ENCODE measurements at regions not wholly inside any gene's neighbourhood (a gene's known extent, or its start where the extent isn't known, plus 50 kb on each side); places are given as distances from the start of the nearest gene placed in this dataset.
A peak's percentile ranks its signal among the peaks of the same experiment; 100 is the strongest.

DNA sequence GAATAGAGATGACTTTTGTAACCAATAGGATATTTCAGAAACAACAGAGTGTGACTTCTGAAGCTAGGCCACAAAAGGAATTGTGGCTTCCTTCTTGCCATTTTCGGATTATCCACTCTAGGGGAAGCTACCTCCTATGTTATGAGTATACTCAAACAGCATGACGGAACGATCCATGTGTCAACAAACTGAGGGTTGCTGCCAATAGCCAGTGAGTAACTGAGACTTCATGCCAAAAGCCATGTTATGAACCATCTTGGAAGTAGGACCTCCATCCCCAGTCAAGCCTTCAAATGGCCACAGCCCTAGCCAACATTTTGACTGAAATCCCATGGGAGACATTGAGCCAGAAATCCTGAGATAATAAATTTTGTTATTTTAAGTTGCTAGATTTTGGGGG, 69.0 kb upstream of the IL6 start:
- Histone ChIP-seq H3K27me3 (ENCODE audit: insufficient read depth, low read length) (no peaks in the 10 kb centered on the region), H2BK5ac (ENCODE audit: low read depth, low read length, poor library complexity) (no peak overlapping the region), H2AK5ac (ENCODE audit: low read length) (no peak overlapping the region), H3K79me1 (ENCODE audit: low read length) (no peaks in the 10 kb centered on the region), H3K36me3 (ENCODE audit: control insufficient read depth in 1 of 2, insufficient read depth in 2 of 2, low read length in 2 of 2) (no peaks in the 10 kb centered on the region), H2BK12ac (ENCODE audit: low read length) (no peak overlapping the region), H3K4me1 (ENCODE audit: control insufficient read depth in 1 of 2, insufficient read depth in 2 of 2, low read length in 2 of 2) (no peaks in the 10 kb centered on the region), H3K79me2 (ENCODE audit: control insufficient read depth, insufficient read depth, low read length, poor library complexity) (no peaks in the 10 kb centered on the region), H4K91ac (ENCODE audit: low read depth, low read length) (no peak overlapping the region), H4K12ac (ENCODE audit: low read depth, low read length) (no peak overlapping the region), H3K9ac (ENCODE audit: low read length) (no peak overlapping the region), H3K14ac (ENCODE audit: low read length) (no peak overlapping the region), H2AFZ (ENCODE audit: insufficient read depth, low read length, poor library complexity) (no peak overlapping the region), H3K9me3 (ENCODE audit: insufficient read depth, low read depth, low read length) (no peaks in the 10 kb centered on the region), H2BK120ac (ENCODE audit: insufficient read depth, low read length, poor library complexity) (no peak overlapping the region), H3K18ac (ENCODE audit: low read length) (no peak overlapping the region), H4K8ac (ENCODE audit: low read depth, low read length) (no peak overlapping the region), H3K4me3 (ENCODE audit: low read depth, low read length) (no peak overlapping the region), H3K4ac (ENCODE audit: low read depth, low read length) (no peak overlapping the region), H3K27ac (ENCODE audit: low read depth, low read length) (no peak overlapping the region), H3K23ac (ENCODE audit: low read length) (no peak overlapping the region), H3K4me2 (ENCODE audit: low read length) (no peak overlapping the region)
- DNase-seq, result no peak
- no CpG with 5 or more reads among the region's 3 CpGs for WGBS (ENCODE audit: extremely low coverage, insufficient coverage, insufficient read length)

- DNase-seq, result no peak
- H4K8ac ChIP-seq (ENCODE audit: low read depth, low read length), result no peak overlapping the region
- no peaks in the 10 kb centered on the region for H3K36me3 ChIP-seq (ENCODE audit: control insufficient read depth in 1 of 2, insufficient read depth in 2 of 2, low read length in 2 of 2)
- no peak overlapping the region for H2AFZ ChIP-seq (ENCODE audit: insufficient read depth, low read length, poor library complexity)
- no peaks in the 10 kb centered on the region for H3K79me1 ChIP-seq (ENCODE audit: low read length)
- no CpG with 5 or more reads among the region's 1 CpG for WGBS (ENCODE audit: extremely low coverage, insufficient coverage, insufficient read length)
- no peak overlapping the region for H4K91ac ChIP-seq (ENCODE audit: low read depth, low read length)
- H2BK120ac ChIP-seq (ENCODE audit: insufficient read depth, low read length, poor library complexity), result no peak overlapping the region
- H3K14ac ChIP-seq (ENCODE audit: low read length), result no peak overlapping the region
- H3K23ac ChIP-seq (ENCODE audit: low read length), result no peak overlapping the region
- H3K4ac ChIP-seq (ENCODE audit: low read depth, low read length), result no peak overlapping the region
- H3K4me2 ChIP-seq (ENCODE audit: low read length), result no peak overlapping the region
- H3K27me3 ChIP-seq (ENCODE audit: insufficient read depth, low read length), result no peaks in the 10 kb centered on the region
- no peak overlapping the region for H3K18ac ChIP-seq (ENCODE audit: low read length)
- no peak overlapping the region for H3K27ac ChIP-seq (ENCODE audit: low read depth, low read length)
- H2BK12ac ChIP-seq (ENCODE audit: low read length), result no peak overlapping the region
- H3K79me2 ChIP-seq (ENCODE audit: control insufficient read depth, insufficient read depth, low read length, poor library complexity), result no peaks in the 10 kb centered on the region
- no peaks in the 10 kb centered on the region for H3K9me3 ChIP-seq (ENCODE audit: insufficient read depth, low read depth, low read length)
- H3K4me1 ChIP-seq (ENCODE audit: control insufficient read depth in 1 of 2, insufficient read depth in 2 of 2, low read length in 2 of 2), result no peaks in the 10 kb centered on the region
- no peak overlapping the region for H3K9ac ChIP-seq (ENCODE audit: low read length)
- H4K12ac ChIP-seq (ENCODE audit: low read depth, low read length), result no peak overlapping the region
- no peak overlapping the region for H3K4me3 ChIP-seq (ENCODE audit: low read depth, low read length)
- H2BK5ac ChIP-seq (ENCODE audit: low read depth, low read length, poor library complexity), result no peak overlapping the region
- H2AK5ac ChIP-seq (ENCODE audit: low read length), result no peak overlapping the region
These were observed 69.5 kb upstream of the IL6 start for GRCh38 chr7:22657479-22657878.

GRCh38 chr7:22655781-22656180, 71.2 kb upstream of the IL6 start:
- no peak overlapping the region for H3K9ac ChIP-seq (ENCODE audit: low read length)
- H3K18ac ChIP-seq (ENCODE audit: low read length), result no peak overlapping the region
- no peak overlapping the region for H2AK5ac ChIP-seq (ENCODE audit: low read length)
- H3K23ac ChIP-seq (ENCODE audit: low read length), result no peak overlapping the region
- H3K79me2 ChIP-seq (ENCODE audit: control insufficient read depth, insufficient read depth, low read length, poor library complexity), result no peaks in the 10 kb centered on the region
- H3K9me3 ChIP-seq (ENCODE audit: insufficient read depth, low read depth, low read length), result no peaks in the 10 kb centered on the region
- H3K4me3 ChIP-seq (ENCODE audit: low read depth, low read length), result no peak overlapping the region
- WGBS (ENCODE audit: extremely low coverage, insufficient coverage, insufficient read length), result no CpG with 5 or more reads among the region's 4 CpGs
- H4K91ac ChIP-seq (ENCODE audit: low read depth, low read length), result no peak overlapping the region
- no peak overlapping the region for H2BK5ac ChIP-seq (ENCODE audit: low read depth, low read length, poor library complexity)
- no peak overlapping the region for H2AFZ ChIP-seq (ENCODE audit: insufficient read depth, low read length, poor library complexity)
- H4K8ac ChIP-seq (ENCODE audit: low read depth, low read length), result no peak overlapping the region
- H3K27ac ChIP-seq (ENCODE audit: low read depth, low read length), result no peak overlapping the region
- no peak overlapping the region for H4K12ac ChIP-seq (ENCODE audit: low read depth, low read length)
- no peaks in the 10 kb centered on the region for H3K79me1 ChIP-seq (ENCODE audit: low read length)
- no peak overlapping the region for H2BK12ac ChIP-seq (ENCODE audit: low read length)
- H3K4ac ChIP-seq (ENCODE audit: low read depth, low read length), result no peak overlapping the region
- no peaks in the 10 kb centered on the region for H3K36me3 ChIP-seq (ENCODE audit: control insufficient read depth in 1 of 2, insufficient read depth in 2 of 2, low read length in 2 of 2)
- H3K4me1 ChIP-seq (ENCODE audit: control insufficient read depth in 1 of 2, insufficient read depth in 2 of 2, low read length in 2 of 2), result peaks cover 2 to 4% of the 10 kb centered on the region in 2 experiments
- H2BK120ac ChIP-seq (ENCODE audit: insufficient read depth, low read length, poor library complexity), result no peak overlapping the region
- H3K27me3 ChIP-seq (ENCODE audit: insufficient read depth, low read length), result no peaks in the 10 kb centered on the region
- H3K14ac ChIP-seq (ENCODE audit: low read length), result no peak overlapping the region
- no peak for DNase-seq
- H3K4me2 ChIP-seq (ENCODE audit: low read length), result no peak overlapping the region

DNA sequence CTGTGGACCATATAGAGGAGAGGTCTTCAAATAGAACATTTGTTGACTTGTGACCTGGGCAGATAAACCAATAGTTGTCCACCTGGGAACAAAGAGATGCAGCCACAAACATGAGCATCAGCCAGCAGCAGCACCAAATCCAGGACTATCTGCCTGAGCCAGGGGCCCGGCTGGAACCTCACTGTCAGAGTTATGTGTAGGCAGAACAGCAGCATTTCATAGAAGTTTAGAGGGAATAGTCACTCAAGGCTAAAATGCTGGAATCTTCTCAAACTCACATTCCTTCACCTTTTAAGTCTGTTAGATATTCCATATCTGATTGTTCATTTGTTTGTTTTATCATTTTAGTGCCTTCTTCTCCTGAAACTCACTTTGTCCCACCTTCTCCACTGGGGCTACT, 72.2 kb upstream of the IL6 start:
- no peaks in the 10 kb centered on the region for H3K27me3 ChIP-seq (ENCODE audit: insufficient read depth, low read length)
- no peak overlapping the region for H3K18ac ChIP-seq (ENCODE audit: low read length)
- no peak overlapping the region for H3K14ac ChIP-seq (ENCODE audit: low read length)
- H3K79me1 ChIP-seq (ENCODE audit: low read length), result no peaks in the 10 kb centered on the region
- no peak overlapping the region for H4K8ac ChIP-seq (ENCODE audit: low read depth, low read length)
- H2BK5ac ChIP-seq (ENCODE audit: low read depth, low read length, poor library complexity), result no peak overlapping the region
- no peak overlapping the region for H3K4ac ChIP-seq (ENCODE audit: low read depth, low read length)
- no peaks in the 10 kb centered on the region for H3K9me3 ChIP-seq (ENCODE audit: insufficient read depth, low read depth, low read length)
- no peaks in the 10 kb centered on the region for H3K36me3 ChIP-seq (ENCODE audit: control insufficient read depth in 1 of 2, insufficient read depth in 2 of 2, low read length in 2 of 2)
- no peak overlapping the region for H3K27ac ChIP-seq (ENCODE audit: low read depth, low read length)
- H3K23ac ChIP-seq (ENCODE audit: low read length), result no peak overlapping the region
- no peak overlapping the region for H2BK120ac ChIP-seq (ENCODE audit: insufficient read depth, low read length, poor library complexity)
- H4K91ac ChIP-seq (ENCODE audit: low read depth, low read length), result no peak overlapping the region
- H3K4me1 ChIP-seq (ENCODE audit: control insufficient read depth in 1 of 2, insufficient read depth in 2 of 2, low read length in 2 of 2), result peaks cover 2 to 4% of the 10 kb centered on the region in 2 experiments
- no peak overlapping the region for H3K4me3 ChIP-seq (ENCODE audit: low read depth, low read length)
- H3K79me2 ChIP-seq (ENCODE audit: control insufficient read depth, insufficient read depth, low read length, poor library complexity), result no peaks in the 10 kb centered on the region
- H4K12ac ChIP-seq (ENCODE audit: low read depth, low read length), result no peak overlapping the region
- WGBS (ENCODE audit: extremely low coverage, insufficient coverage, insufficient read length), result no CpG with 5 or more reads among the region's 1 CpG
- no peak overlapping the region for H3K4me2 ChIP-seq (ENCODE audit: low read length)
- DNase-seq, result peak; percentile 60 to 86
- H2BK12ac ChIP-seq (ENCODE audit: low read length), result no peak overlapping the region
- H2AFZ ChIP-seq (ENCODE audit: insufficient read depth, low read length, poor library complexity), result no peak overlapping the region
- H2AK5ac ChIP-seq (ENCODE audit: low read length), result no peak overlapping the region
- H3K9ac ChIP-seq (ENCODE audit: low read length), result no peak overlapping the region

Measured in trophoblast cell (in vitro differentiated cells and primary cell).